Endodermal cell (in vitro differentiated cells): ENCODE measurements at regions not wholly inside any gene's neighbourhood (a gene's known extent, or its start where the extent isn't known, plus 50 kb on each side); places are given as distances from the start of the nearest gene placed in this dataset.

Experiments used
- DNase-seq: peaks from one replicate; pipeline ENCODE4 v3.0.0-alpha.2; 2017
- H3K27ac ChIP-seq: 2 replicates; pipeline ENCODE4 v1.5.1; 2013; ENCODE audit warnings: mild to moderate bottlenecking, low read depth, low read length, moderate library complexity
- H3K27me3 ChIP-seq: 2 replicates; pipeline ENCODE4 v1.6.1; 2013; ENCODE audit warnings: mild to moderate bottlenecking, low read length, moderate library complexity; ENCODE audit not compliant: insufficient read depth, control insufficient read depth, poor library complexity, severe bottlenecking
- H3K36me3 ChIP-seq: 2 replicates; pipeline ENCODE4 v1.7.0; 2013; ENCODE audit warnings: mild to moderate bottlenecking, low read length, moderate library complexity; ENCODE audit not compliant: control insufficient read depth, insufficient read depth
- H3K4me1 ChIP-seq: one replicate; pipeline ENCODE4 v1.7.0; 2013; ENCODE audit warnings: low read length; ENCODE audit not compliant: control insufficient read depth, insufficient read depth
- H3K4me3 ChIP-seq: 2 replicates; pipeline ENCODE4 v1.5.1; 2013; ENCODE audit warnings: mild to moderate bottlenecking, low read length, moderate library complexity
- H3K9ac ChIP-seq: 2 replicates; pipeline ENCODE4 v1.6.1; 2013; ENCODE audit warnings: mild to moderate bottlenecking, low read length, moderate library complexity; ENCODE audit not compliant: poor library complexity, severe bottlenecking; ENCODE audit errors: extremely low read depth
- H3K9me3 ChIP-seq: 2 replicates; pipeline ENCODE4 v1.6.1; 2013; ENCODE audit warnings: mild to moderate bottlenecking, low read length, moderate library complexity; ENCODE audit not compliant: control insufficient read depth
- H3K27ac Mint-ChIP-seq: 2 replicates; pipeline ENCODE4 v1.8.0; 2020; ENCODE audit warnings: mixed read lengths
- H3K27me3 Mint-ChIP-seq: 2 replicates; pipeline ENCODE4 v1.8.0; 2021; ENCODE audit warnings: mild to moderate bottlenecking, mixed read lengths; ENCODE audit not compliant: insufficient read depth
- H3K36me3 Mint-ChIP-seq: 2 replicates; pipeline ENCODE4 v1.8.0; 2020; ENCODE audit warnings: low read depth, mixed read lengths
- H3K4me1 Mint-ChIP-seq: 2 replicates; pipeline ENCODE4 v1.8.0; 2020; ENCODE audit warnings: mixed read lengths
- H3K4me3 Mint-ChIP-seq: 2 replicates; pipeline ENCODE4 v1.8.0; 2020; ENCODE audit warnings: mild to moderate bottlenecking, moderate library complexity, mixed read lengths
- H3K9me3 Mint-ChIP-seq: 2 replicates; pipeline ENCODE4 v1.8.0; 2020; ENCODE audit warnings: mild to moderate bottlenecking, mixed read lengths
- CTCF ChIP-seq: fragments of 200-600 bp; sonication (generic); conservative IDR thresholded peaks from 2 replicates; pipeline ENCODE4 v1.5.0; 2021; ENCODE audit warnings: antibody characterized with exemption, mild to moderate bottlenecking
- WGBS, 2 experiments: methylation state at CpG; one replicate each; pipeline versions ENCODE4 v1.1.5 to v1.1.7; 2013; ENCODE audit warnings: missing lambda C conversion rate in 2 of 2, mixed read lengths in 1 of 2; ENCODE audit not compliant: insufficient coverage in 1 of 2, insufficient read length in 1 of 2; 5-methylcytosine and 5-hydroxymethylcytosine counted together

GRCh38 chr4:141567326-141567915, 69.0 kb upstream of the IL15 start:
- no peaks in the 10 kb centered on the region for H3K27me3 ChIP-seq
- 83 to 86% methylated on average over 2 to 4 of the region's 4 CpGs for WGBS, 2 experiments
- no peak overlapping the region for H3K27ac ChIP-seq
- H3K4me3 ChIP-seq: no peak overlapping the region
- no peak overlapping the region for H3K4me3 Mint-ChIP-seq
- H3K4me1 Mint-ChIP-seq: peaks cover 7% of the 10 kb centered on the region
- no peaks in the 10 kb centered on the region for H3K27me3 Mint-ChIP-seq
- H3K36me3 Mint-ChIP-seq: no peaks in the 10 kb centered on the region
- DNase-seq: no peak
- no peak overlapping the region for H3K27ac Mint-ChIP-seq
- no peaks in the 10 kb centered on the region for H3K9me3 Mint-ChIP-seq
- H3K9me3 ChIP-seq: no peaks in the 10 kb centered on the region
- TF ChIP-seq CTCF: no peak
- peaks cover 6% of the 10 kb centered on the region for H3K4me1 ChIP-seq
- no peaks in the 10 kb centered on the region for H3K36me3 ChIP-seq
- no peak overlapping the region for H3K9ac ChIP-seq

DNA sequence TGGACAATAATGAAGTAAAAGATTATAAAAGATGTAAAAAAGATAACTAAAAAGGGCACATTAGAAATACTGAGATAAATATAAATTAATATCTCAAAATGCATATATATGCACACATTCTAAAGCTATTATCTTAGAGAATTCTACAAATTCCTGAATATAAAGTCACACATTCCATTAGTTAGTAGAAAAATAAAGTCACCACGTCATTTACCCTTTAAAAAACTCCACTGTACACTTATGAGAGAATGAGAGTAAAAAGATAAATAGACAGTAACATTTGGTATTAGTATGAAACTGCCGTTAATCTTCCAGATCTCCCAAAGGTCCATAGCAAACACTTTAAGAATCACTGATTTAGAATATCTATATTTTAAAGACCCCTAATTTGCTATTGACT, 67.2 kb upstream of the IL15 start:
- Histone ChIP-seq H3K27ac (no peak overlapping the region), H3K4me1 (peaks cover 6% of the 10 kb centered on the region), H3K27me3 (no peaks in the 10 kb centered on the region), H3K36me3 (no peaks in the 10 kb centered on the region), H3K9me3 (no peaks in the 10 kb centered on the region), H3K4me3 (no peak overlapping the region), H3K9ac (no peak overlapping the region)
- TF ChIP-seq CTCF: no peak
- peaks cover 7% of the 10 kb centered on the region for H3K4me1 Mint-ChIP-seq
- no peaks in the 10 kb centered on the region for H3K36me3 Mint-ChIP-seq
- H3K9me3 Mint-ChIP-seq: no peaks in the 10 kb centered on the region
- no peak for DNase-seq
- no peak overlapping the region for H3K4me3 Mint-ChIP-seq
- no peaks in the 10 kb centered on the region for H3K27me3 Mint-ChIP-seq
- H3K27ac Mint-ChIP-seq: no peak overlapping the region
- 93% methylated on average over 1 of the region's 2 CpGs; no CpG with 5 or more reads in 1 of the 2 experiments for WGBS, 2 experiments

DNA sequence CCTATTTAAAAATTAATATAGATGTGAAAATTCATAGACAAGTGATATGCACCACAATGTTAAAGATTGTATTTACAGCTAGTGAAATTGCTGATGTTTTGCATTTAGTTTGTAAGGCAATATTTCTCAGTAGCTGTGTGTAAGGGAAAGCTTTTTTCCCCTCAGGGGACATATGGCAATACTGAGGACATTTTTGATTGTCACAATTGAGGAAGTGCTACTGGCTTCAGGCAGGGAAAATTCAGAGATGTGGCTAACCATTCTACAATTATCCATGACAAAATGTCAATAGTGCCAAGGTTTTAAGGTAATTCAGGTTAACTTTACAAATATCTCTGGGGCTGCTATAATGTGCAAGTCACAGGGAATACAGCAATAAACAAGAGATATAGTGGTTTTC, 66.1 kb upstream of the IL15 start:
- Mint-ChIP-seq H3K27me3 (no peaks in the 10 kb centered on the region), H3K9me3 (no peaks in the 10 kb centered on the region), H3K4me1 (peaks cover 7% of the 10 kb centered on the region), H3K36me3 (no peaks in the 10 kb centered on the region), H3K27ac (no peak overlapping the region), H3K4me3 (no peak overlapping the region)
- no peak for TF ChIP-seq CTCF
- Histone ChIP-seq H3K27ac (no peak overlapping the region), H3K4me1 (peaks cover 6% of the 10 kb centered on the region), H3K9ac (no peak overlapping the region), H3K9me3 (no peaks in the 10 kb centered on the region), H3K4me3 (no peak overlapping the region), H3K27me3 (no peaks in the 10 kb centered on the region), H3K36me3 (no peaks in the 10 kb centered on the region)
- DNase-seq: no peak
